Body of pancreas (tissue), 4 donors: ENCODE measurements at regions not wholly inside any gene's neighbourhood (a gene's known extent, or its start where the extent isn't known, plus 50 kb on each side); places are given as distances from the start of the nearest gene placed in this dataset.

Experiments used
- ATAC-seq: fragments of 150-250 bp; one replicate; pipeline ENCODE4 v1.9.1; 2016
- DNase-seq, 4 donors: peaks; one replicate each; pipeline ENCODE4 v3.0.0-alpha.2; 2019
- H3K27ac ChIP-seq, 4 donors: fragments of 200-600 bp; sonication (generic); 1 replicate in 3 of 4; 2 replicates in 1 of 4; pipeline versions ENCODE4 v1.5.1 to v1.6.1; 2016 to 2019; ENCODE audit warnings: mild to moderate bottlenecking in 1 of 4, mixed read lengths in 1 of 4, moderate library complexity in 1 of 4
- H3K27me3 ChIP-seq, 2 donors: fragments of 200-600 bp; sonication (generic); one replicate each; pipeline ENCODE4 v1.6.0; 2016; ENCODE audit warnings: mild to moderate bottlenecking in 1 of 2
- H3K36me3 ChIP-seq, 2 donors: fragments of 200-600 bp; sonication (generic); replicated peaks in 1 of 2; 2 replicates each; pipeline ENCODE4 v1.5.1; 2016; ENCODE audit warnings: low read depth in 2 of 2; ENCODE audit not compliant: insufficient read depth in 1 of 2
- H3K4me1 ChIP-seq: fragments of 200-600 bp; sonication (generic); one replicate; pipeline ENCODE4 v1.6.0; 2016
- H3K4me3 ChIP-seq, 2 donors: fragments of 200-600 bp; sonication (generic); 1 replicate in 1 of 2; 2 replicates in 1 of 2; pipeline ENCODE4 v1.5.1; 2016 to 2019
- H3K9me3 ChIP-seq, 3 donors: fragments of 200-600 bp; sonication (generic); 1 replicate in 2 of 3; 2 replicates in 1 of 3; pipeline ENCODE4 v1.5.1; 2016
- CTCF ChIP-seq, 7 experiments: fragments of 450-650 bp in 4 of 7; fragments of 200-600 bp in 3 of 7; sonication (generic) in 3 of 7; IDR thresholded peaks; one replicate each; pipeline ENCODE4 v1.5.1; 2016 to 2019; ENCODE audit warnings: antibody characterized with exemption in 7 of 7
- POLR2A ChIP-seq, 3 donors: fragments of 450-650 bp; IDR thresholded peaks; one replicate each; pipeline ENCODE4 v1.6.1; 2016; ENCODE audit warnings: antibody characterized with exemption in 3 of 3, mild to moderate bottlenecking in 2 of 3
- WGBS, 2 donors: methylation state at CpG; one replicate each; pipeline ENCODE4 v1.1.5; 2017; 5-methylcytosine and 5-hydroxymethylcytosine counted together
- intact Hi-C: fragments of 100-400 bp; cut with DNase I; formaldehyde crosslinking; loops from one replicate; pipeline ENCODE4 v1.15.1; 2023

DNA sequence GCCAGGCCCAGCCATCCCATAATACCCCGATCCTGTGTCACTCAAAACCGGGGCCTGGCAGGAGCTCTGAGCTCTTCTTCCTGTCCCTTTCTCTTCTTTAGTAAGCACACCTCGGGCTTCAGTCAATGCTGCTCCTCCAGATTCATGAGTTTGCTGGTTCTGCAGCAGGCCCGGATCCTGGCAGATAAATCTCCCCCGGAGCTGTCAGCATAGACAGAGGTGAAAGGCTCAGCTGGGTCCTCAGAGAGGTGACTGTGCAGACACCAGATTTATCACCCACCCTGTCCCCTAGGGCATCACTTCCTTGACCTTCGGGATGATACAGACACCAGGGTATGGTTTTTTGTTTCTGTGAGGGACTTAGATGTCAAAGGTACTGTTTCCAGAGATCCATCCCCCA is 242.5 kb upstream of the N4BP1 start:
- intact Hi-C loops: no loop called here
- no peaks in the 10 kb centered on the region for H3K36me3 ChIP-seq
- no peak overlapping the region for H3K27ac ChIP-seq
- DNase-seq: no peak
- H3K4me3 ChIP-seq: no peak overlapping the region
- no peaks in the 10 kb centered on the region for H3K9me3 ChIP-seq
- no peak for ATAC-seq
- H3K27me3 ChIP-seq: no peaks in the 10 kb centered on the region
- 61 to 75% methylated on average over 6 of the region's 6 CpGs for WGBS, 2 donors
- no peaks in the 10 kb centered on the region for H3K4me1 ChIP-seq
- TF ChIP-seq POLR2A (IDR thresholded peaks at IDR 0.05) (no peak), CTCF (IDR thresholded peaks at IDR 0.05) (no peak)

DNA sequence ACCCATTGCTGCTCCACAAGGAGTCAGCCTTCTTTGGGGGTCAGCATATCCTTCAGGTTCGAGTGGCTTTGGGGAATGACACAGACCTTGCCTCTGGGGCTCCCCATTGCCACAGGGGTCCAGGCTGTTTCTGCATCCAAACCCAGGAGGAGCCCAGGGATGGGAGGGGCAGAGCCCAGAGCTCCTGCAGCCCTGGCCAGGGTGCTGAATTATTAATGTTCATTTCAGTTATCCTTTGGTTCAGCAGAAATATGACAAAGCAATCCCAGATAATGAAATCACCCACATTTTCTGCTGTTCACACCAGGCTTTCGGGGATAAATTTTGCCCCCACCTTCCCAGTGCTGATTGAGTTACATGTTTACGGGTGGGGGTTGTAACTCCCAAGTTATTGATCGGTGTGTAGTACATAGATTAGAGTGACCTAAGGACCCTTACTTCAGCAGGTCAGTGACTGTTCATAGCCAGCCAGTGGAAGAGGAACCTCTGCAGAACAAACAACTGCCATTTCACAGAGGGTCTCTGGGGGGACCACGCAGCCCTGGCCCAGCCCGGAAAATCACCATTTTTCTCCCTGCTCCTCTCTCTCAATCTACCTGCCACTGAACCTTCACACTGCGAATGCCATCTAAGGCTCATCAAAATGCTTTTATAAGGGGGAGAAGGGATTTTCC is 240.3 kb upstream of the N4BP1 start:
- TF ChIP-seq CTCF (IDR thresholded peaks at IDR 0.05) (no peak), POLR2A (IDR thresholded peaks at IDR 0.05) (no peak)
- H3K27me3 ChIP-seq: no peaks in the 10 kb centered on the region
- DNase-seq (no peak), ATAC-seq (no peak)
- H3K27ac ChIP-seq: no peak overlapping the region
- no peaks in the 10 kb centered on the region for H3K4me1 ChIP-seq
- H3K4me3 ChIP-seq: no peak overlapping the region
- no peaks in the 10 kb centered on the region for H3K9me3 ChIP-seq
- intact Hi-C loops: no loop called here
- H3K36me3 ChIP-seq: no peaks in the 10 kb centered on the region
- WGBS, 2 donors: 46 to 48% methylated on average over 7 of the region's 7 CpGs

DNA sequence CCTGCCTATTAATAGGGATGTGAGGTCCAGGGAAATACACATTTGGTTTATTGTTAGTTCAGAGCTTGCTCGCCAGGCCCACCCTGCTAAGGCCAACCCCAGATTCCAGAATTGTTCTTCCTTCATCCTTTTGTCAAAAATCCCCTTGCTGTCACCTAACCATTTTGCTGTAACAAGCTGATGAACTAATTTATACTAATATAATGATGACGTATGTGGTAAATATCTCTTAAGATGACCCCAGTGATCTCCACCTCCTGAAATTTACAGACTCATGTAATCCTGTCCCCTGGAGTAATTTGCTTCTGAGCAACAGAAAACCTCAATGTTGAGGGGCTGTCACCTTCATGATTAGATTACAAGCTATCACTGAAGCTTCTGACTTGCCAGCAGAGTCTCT is 236.3 kb upstream of the N4BP1 start:
- ATAC-seq (no peak), DNase-seq (no peak)
- no peak overlapping the region for H3K4me3 ChIP-seq
- no peak overlapping the region for H3K27ac ChIP-seq
- no peaks in the 10 kb centered on the region for H3K27me3 ChIP-seq
- WGBS, 2 donors: 58 to 72% methylated on average over 2 of the region's 2 CpGs
- no peak for TF ChIP-seq POLR2A (IDR thresholded peaks at IDR 0.05)
- TF ChIP-seq CTCF (IDR thresholded peaks at IDR 0.05): no peak
- no peaks in the 10 kb centered on the region for H3K4me1 ChIP-seq
- intact Hi-C loops: no loop called here
- no peaks in the 10 kb centered on the region for H3K9me3 ChIP-seq
- no peaks in the 10 kb centered on the region for H3K36me3 ChIP-seq

GRCh38 chr16:48845261-48845660 is 235.3 kb upstream of the N4BP1 start:
- intact Hi-C loops: no loop called here
- Histone ChIP-seq H3K4me1 (no peaks in the 10 kb centered on the region), H3K9me3 (no peaks in the 10 kb centered on the region), H3K36me3 (no peaks in the 10 kb centered on the region), H3K4me3 (no peak overlapping the region), H3K27me3 (no peaks in the 10 kb centered on the region), H3K27ac (no peak overlapping the region)
- TF ChIP-seq POLR2A (IDR thresholded peaks at IDR 0.05) (no peak), CTCF (IDR thresholded peaks at IDR 0.05) (no peak)
- no peak for DNase-seq
- WGBS, 2 donors: 12 to 36% methylated on average over 2 of the region's 2 CpGs
- ATAC-seq: no peak

- Histone ChIP-seq H3K4me1 (no peaks in the 10 kb centered on the region), H3K36me3 (no peaks in the 10 kb centered on the region), H3K9me3 (no peaks in the 10 kb centered on the region), H3K4me3 (no peak overlapping the region), H3K27ac (no peak overlapping the region), H3K27me3 (no peaks in the 10 kb centered on the region)
- WGBS, 2 donors: 38 to 40% methylated on average over 1 of the region's 1 CpG
- intact Hi-C loops: no loop called here
- ATAC-seq (no peak), DNase-seq (no peak)
- TF ChIP-seq CTCF (IDR thresholded peaks at IDR 0.05) (no peak), POLR2A (IDR thresholded peaks at IDR 0.05) (no peak)
These were observed 228.4 kb upstream of the N4BP1 start for GRCh38 chr16:48838349-48838748.
